ENCODE measurements at regions not wholly inside any gene's neighbourhood (a gene's known extent, or its start where the extent isn't known, plus 50 kb on each side); places are given as distances from the start of the nearest gene placed in this dataset.

DNA sequence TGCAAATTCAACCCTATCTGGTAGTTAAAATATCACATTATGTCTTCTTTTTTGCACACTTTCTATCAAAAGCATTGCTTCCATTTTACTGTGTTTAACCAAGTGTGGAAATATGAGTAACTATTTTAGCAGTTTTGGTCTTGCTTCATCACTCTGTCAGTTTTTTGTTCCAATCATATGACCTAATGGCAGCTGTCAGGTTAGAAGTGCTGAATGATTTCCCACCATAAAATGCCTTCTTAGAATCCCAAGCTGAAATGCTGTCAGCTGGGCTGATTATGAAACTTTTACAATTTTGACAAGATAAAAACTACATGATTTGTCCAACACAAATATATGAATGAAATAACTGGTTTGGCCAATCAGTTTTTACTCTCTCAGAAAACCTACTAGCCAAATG, 1654.6 kb upstream of the RAG2 start:
- DNase-seq (ENCODE audit: insufficient read length, low spot score), result no peak
- FAIRE-seq, result no peak
- TF ChIP-seq, protein P1, sequence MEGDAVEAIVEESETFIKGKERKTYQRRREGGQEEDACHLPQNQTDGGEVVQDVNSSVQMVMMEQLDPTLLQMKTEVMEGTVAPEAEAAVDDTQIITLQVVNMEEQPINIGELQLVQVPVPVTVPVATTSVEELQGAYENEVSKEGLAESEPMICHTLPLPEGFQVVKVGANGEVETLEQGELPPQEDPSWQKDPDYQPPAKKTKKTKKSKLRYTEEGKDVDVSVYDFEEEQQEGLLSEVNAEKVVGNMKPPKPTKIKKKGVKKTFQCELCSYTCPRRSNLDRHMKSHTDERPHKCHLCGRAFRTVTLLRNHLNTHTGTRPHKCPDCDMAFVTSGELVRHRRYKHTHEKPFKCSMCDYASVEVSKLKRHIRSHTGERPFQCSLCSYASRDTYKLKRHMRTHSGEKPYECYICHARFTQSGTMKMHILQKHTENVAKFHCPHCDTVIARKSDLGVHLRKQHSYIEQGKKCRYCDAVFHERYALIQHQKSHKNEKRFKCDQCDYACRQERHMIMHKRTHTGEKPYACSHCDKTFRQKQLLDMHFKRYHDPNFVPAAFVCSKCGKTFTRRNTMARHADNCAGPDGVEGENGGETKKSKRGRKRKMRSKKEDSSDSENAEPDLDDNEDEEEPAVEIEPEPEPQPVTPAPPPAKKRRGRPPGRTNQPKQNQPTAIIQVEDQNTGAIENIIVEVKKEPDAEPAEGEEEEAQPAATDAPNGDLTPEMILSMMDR (IDR thresholded peaks at IDR 0.05; ENCODE audit: insufficient read depth, missing control alignments), result no peak

DNA sequence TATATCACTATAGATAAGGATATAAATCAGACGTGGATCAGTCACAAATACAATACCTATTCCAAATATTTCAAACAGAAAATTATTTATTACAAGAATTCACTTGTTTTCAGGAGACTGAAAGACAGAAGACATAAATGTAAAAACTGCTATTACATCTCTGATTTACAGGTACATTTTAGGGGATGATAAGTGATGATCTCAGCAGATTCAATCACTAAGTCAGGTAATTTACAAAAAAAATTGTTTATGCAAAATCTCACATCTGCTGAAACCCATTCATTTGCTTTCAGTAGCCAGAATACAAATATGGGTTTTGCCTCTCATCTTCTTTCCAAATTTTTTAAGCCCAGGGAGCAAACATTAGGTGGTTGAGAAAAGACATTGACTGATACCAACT, 1648.4 kb upstream of the RAG2 start:
- FAIRE-seq, result no peak
- DNase-seq (ENCODE audit: insufficient read length, low spot score), result no peak
- TF ChIP-seq, protein P1 (IDR thresholded peaks at IDR 0.05; ENCODE audit: insufficient read depth, missing control alignments), result no peak

DNA sequence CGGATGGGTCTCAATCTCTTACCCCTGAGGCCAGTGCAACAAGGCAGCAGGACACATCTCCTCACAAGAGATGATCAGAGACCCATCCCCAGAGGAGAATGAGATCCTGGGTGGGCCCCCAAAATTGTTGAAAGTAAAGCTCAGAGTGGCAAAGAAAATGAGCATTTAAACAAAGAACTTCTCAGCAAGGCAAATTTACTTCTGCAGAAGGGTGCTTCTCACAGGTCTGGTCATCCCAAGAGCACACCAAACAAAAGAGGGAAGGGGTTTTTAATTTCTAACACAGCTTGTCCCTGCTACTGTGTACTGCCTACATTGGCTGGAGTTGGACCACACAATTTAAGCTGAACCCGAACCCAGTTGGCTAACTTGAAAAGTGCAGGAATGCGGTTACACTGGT, 1628.6 kb upstream of the RAG2 start:
- FAIRE-seq, result no peak

DNA sequence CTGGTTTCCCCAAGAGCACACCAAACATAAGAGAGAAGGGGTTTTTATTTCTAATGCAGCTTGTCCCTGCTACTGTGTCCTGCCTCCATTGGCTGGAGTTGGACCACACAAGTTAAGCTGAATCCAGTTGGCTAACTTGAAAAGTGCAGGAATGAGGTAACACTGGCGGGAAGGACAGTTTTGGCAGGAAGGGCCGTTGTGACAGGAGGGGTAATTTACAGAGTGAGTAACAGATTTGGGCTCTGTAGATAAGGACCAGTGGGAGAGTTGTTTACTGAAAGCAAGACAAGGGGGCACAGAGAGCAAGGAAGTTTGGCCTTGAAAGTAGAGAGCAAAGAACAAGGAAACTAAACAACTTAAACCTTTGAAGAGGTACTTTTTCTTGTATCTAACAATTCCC, 1623.3 kb upstream of the RAG2 start:
- FAIRE-seq, result no peak
- TF ChIP-seq, protein P1 (IDR thresholded peaks at IDR 0.05; ENCODE audit: insufficient read depth, missing control alignments), result no peak
- DNase-seq (ENCODE audit: insufficient read length, low spot score), result no peak

More for the DNA sequence above, 1628.6 kb upstream of the RAG2 start:
- DNase-seq (ENCODE audit: insufficient read length, low spot score), result no peak
- TF ChIP-seq, protein P1 (IDR thresholded peaks at IDR 0.05; ENCODE audit: insufficient read depth, missing control alignments), result no peak

DNA sequence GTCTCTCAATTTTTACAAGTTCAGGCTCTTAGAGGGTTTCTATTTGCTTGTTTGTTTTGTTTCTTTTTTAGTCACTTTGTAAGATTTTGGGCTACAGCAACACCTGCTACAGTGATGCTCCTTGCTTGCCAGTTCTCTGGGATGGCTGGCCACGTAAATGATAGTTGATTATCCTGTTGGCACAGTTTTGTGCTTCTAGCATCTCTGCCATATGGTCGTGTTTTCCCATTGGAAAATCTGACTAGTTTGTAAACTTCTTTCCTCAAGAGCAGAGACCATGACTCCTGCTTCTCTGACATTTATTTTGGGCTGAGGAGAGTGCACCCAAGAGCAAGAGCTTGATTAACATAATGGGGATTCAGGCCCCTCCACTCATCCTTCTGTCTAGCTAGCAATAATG, 1621.6 kb upstream of the RAG2 start:
- FAIRE-seq, result no peak
- no peak for DNase-seq (ENCODE audit: insufficient read length, low spot score)
- TF ChIP-seq, protein P1 (IDR thresholded peaks at IDR 0.05; ENCODE audit: insufficient read depth, missing control alignments), result no peak

DNA sequence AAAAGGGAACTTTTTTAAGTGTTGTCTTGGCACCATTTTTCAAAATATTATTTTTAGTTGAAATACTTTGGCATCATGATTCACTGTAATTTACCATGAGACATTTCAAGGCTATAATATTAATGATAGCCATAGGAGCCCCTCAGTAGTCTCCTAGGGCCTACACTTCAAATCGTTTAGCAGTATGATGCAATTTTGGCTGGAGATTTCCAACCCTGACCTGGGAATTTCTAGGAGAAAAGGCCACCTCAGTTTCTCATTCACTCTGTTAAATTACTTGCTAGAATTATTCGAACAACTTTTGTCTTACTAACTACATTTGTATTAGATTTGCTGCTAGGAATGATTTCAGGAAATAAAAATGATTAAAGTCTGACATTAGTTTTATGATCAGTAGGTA, 1610.9 kb upstream of the RAG2 start:
- FAIRE-seq, result no peak
- DNase-seq (ENCODE audit: insufficient read length, low spot score), result no peak
- TF ChIP-seq, protein P1 (IDR thresholded peaks at IDR 0.05; ENCODE audit: insufficient read depth, missing control alignments), result no peak

DNA sequence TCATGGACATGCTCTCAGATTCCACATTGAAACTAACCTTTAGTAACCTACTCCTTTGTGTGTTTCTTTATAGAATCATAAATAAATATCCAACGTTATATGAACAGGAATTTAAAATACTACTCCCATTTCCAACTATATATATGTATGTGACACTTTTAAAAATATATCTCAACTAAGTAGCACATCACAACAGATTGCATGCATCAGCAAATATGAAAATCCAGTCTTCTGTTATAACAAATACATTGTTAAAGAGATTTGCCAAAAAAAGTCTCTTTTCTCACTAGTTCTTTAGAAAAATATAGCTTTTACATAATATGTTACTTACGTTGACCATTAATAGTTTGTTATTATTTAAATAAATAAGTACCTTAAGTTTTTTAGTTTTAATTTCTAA, 1608.6 kb upstream of the RAG2 start:
- TF ChIP-seq, protein P1 (IDR thresholded peaks at IDR 0.05; ENCODE audit: insufficient read depth, missing control alignments), result no peak
- no peak for FAIRE-seq
- DNase-seq (ENCODE audit: insufficient read length, low spot score), result no peak
